HG03097 (cell line): ENCODE measurements at regions not wholly inside any gene's neighbourhood (a gene's known extent, or its start where the extent isn't known, plus 50 kb on each side); places are given as distances from the start of the nearest gene placed in this dataset.

Experiments
- ATAC-seq: cut with Tn5 transposase; IDR thresholded peaks from one replicate; pipeline ENCODE4 v1.9.1; 2021; ENCODE audit not compliant: unreplicated experiment, low FRiP score

GRCh38 chr1:106120789-106121188, 935.7 kb upstream of the PRMT6 start:
- ATAC-seq, result no peak

- no peak for ATAC-seq
These were observed 934.7 kb upstream of the PRMT6 start for GRCh38 chr1:106121728-106122127.

GRCh38 chr1:106134561-106134960, 921.9 kb upstream of the PRMT6 start:
- no peak for ATAC-seq

- no peak for ATAC-seq
These were observed 883.4 kb upstream of the PRMT6 start for GRCh38 chr1:106173101-106173500.

- ATAC-seq, result no peak
These were observed 877.7 kb upstream of the PRMT6 start for GRCh38 chr1:106178791-106179190.

- no peak for ATAC-seq
These were observed 874.6 kb upstream of the PRMT6 start for GRCh38 chr1:106181866-106182265.

- ATAC-seq, result no peak
These were observed 871.4 kb upstream of the PRMT6 start for GRCh38 chr1:106185089-106185488.

- no peak for ATAC-seq
These were observed 866.7 kb upstream of the PRMT6 start for GRCh38 chr1:106189780-106190179.

- ATAC-seq, result no peak
These were observed 862.3 kb upstream of the PRMT6 start for GRCh38 chr1:106194206-106194605.

- no peak for ATAC-seq
These were observed 855.8 kb upstream of the PRMT6 start for GRCh38 chr1:106200711-106201110.

GRCh38 chr1:106207185-106207584, 849.3 kb upstream of the PRMT6 start:
- ATAC-seq, result no peak

- no peak for ATAC-seq
These were observed 838.7 kb upstream of the PRMT6 start for GRCh38 chr1:106217765-106218164.

GRCh38 chr1:106222403-106222802, 834.1 kb upstream of the PRMT6 start:
- ATAC-seq, result no peak

- ATAC-seq, result no peak
These were observed 833.3 kb upstream of the PRMT6 start for GRCh38 chr1:106223213-106223612.

GRCh38 chr1:106224426-106224825, 832.0 kb upstream of the PRMT6 start:
- ATAC-seq, result no peak

GRCh38 chr1:106225403-106225802, 831.1 kb upstream of the PRMT6 start:
- ATAC-seq, result no peak

GRCh38 chr1:106226550-106226949, 829.9 kb upstream of the PRMT6 start:
- ATAC-seq, result no peak

- no peak for ATAC-seq
These were observed 824.3 kb upstream of the PRMT6 start for GRCh38 chr1:106232128-106232527.

- ATAC-seq, result no peak
These were observed 823.0 kb upstream of the PRMT6 start for GRCh38 chr1:106233511-106233910.

GRCh38 chr1:106249365-106249764, 807.1 kb upstream of the PRMT6 start:
- no peak for ATAC-seq

GRCh38 chr1:106249810-106250209, 806.7 kb upstream of the PRMT6 start:
- ATAC-seq, result no peak

- no peak for ATAC-seq
These were observed 801.7 kb upstream of the PRMT6 start for GRCh38 chr1:106254748-106255147.

GRCh38 chr1:106266786-106267185, 789.7 kb upstream of the PRMT6 start:
- no peak for ATAC-seq
